ENCODE measurements at regions not wholly inside any gene's neighbourhood (a gene's known extent, or its start where the extent isn't known, plus 50 kb on each side); places are given as distances from the start of the nearest gene placed in this dataset.

DNA sequence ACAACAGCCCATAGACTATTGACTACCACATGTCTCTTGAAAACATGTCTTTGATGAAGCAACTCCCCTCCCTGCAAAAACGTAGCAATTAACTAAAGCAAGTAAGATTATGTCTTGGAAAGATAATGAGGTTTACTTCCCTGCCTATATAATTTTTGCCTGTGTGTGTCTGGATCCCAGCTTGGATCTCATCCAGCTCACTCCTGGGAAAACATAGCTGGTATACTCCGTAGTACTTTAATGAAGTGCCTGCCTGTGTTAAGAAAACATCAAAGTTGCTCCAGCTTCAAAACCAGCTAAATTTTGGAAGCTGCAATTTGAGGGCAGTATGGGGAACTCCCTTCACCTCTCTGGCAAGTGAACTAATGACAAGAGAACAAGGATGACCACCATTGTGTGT, 182.6 kb upstream of the C9orf72 start (continued):
- TF ChIP-seq, protein P1, sequence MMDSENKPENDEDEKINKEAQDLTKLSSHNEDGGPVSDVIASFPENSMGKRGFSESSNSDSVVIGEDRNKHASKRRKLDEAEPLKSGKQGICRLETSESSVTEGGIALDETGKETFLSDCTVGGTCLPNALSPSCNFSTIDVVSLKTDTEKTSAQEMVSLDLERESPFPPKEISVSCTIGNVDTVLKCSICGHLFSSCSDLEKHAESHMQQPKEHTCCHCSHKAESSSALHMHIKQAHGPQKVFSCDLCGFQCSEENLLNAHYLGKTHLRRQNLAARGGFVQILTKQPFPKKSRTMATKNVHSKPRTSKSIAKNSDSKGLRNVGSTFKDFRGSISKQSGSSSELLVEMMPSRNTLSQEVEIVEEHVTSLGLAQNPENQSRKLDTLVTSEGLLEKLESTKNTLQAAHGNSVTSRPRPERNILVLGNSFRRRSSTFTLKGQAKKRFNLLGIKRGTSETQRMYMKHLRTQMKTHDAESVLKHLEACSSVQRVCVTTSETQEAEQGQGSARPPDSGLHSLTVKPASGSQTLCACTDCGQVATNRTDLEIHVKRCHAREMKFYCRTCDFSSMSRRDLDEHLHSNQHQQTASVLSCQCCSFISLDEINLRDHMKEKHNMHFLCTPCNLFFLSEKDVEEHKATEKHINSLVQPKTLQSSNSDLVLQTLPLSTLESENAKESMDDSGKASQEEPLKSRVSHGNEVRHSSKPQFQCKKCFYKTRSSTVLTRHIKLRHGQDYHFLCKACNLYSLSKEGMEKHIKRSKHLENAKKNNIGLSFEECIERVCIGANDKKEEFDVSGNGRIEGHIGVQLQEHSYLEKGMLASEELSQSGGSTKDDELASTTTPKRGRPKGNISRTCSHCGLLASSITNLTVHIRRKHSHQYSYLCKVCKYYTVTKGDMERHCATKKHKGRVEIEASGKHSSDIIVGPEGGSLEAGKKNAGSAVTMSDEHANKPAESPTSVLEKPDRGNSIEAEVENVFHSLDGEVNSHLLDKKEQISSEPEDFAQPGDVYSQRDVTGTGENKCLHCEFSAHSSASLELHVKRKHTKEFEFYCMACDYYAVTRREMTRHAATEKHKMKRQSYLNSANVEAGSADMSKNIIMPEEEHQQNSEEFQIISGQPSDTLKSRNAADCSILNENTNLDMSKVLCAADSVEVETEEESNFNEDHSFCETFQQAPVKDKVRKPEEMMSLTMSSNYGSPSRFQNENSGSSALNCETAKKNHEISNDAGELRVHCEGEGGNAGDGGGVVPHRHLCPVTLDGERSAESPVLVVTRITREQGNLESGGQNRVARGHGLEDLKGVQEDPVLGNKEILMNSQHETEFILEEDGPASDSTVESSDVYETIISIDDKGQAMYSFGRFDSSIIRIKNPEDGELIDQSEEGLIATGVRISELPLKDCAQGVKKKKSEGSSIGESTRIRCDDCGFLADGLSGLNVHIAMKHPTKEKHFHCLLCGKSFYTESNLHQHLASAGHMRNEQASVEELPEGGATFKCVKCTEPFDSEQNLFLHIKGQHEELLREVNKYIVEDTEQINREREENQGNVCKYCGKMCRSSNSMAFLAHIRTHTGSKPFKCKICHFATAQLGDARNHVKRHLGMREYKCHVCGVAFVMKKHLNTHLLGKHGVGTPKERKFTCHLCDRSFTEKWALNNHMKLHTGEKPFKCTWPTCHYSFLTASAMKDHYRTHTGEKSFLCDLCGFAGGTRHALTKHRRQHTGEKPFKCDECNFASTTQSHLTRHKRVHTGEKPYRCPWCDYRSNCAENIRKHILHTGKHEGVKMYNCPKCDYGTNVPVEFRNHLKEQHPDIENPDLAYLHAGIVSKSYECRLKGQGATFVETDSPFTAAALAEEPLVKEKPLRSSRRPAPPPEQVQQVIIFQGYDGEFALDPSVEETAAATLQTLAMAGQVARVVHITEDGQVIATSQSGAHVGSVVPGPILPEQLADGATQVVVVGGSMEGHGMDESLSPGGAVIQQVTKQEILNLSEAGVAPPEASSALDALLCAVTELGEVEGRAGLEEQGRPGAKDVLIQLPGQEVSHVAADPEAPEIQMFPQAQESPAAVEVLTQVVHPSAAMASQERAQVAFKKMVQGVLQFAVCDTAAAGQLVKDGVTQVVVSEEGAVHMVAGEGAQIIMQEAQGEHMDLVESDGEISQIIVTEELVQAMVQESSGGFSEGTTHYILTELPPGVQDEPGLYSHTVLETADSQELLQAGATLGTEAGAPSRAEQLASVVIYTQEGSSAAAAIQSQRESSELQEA (IDR thresholded peaks at IDR 0.05; ENCODE audit: low read depth) = no peak

DNA sequence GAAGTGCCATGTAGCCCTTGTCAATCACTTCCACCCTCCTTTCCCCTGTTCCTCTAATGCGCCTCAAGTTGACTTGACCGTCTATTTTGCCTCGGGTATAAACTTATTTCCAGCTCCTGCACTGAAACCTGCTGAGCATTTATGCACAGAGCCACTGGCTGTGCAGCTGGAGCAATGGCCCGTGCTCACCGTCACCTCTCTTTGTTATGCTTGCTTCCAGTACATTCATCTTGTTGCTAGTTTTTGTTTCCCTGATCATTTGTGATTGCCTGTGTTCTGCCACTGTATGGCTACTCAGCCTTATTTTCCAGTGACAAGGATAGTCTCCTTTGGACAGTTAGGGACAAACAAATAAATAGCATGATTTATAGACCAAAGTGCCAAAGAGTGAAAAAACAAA, 183.1 kb upstream of the C9orf72 start:
- no peak overlapping the region for H3K4me2 ChIP-seq (ENCODE audit: insufficient read depth, low read length)
- FAIRE-seq (no peak), DNase-seq (ENCODE audit: extremely low read depth in 1 of 4, low spot score in 3 of 4) (no peak), ATAC-seq (no peak)
- no peak overlapping the region for H2AFZ ChIP-seq (ENCODE audit: low read depth, low read length)
- no peak overlapping the region for H3K4me3 ChIP-seq
- H3K36me3 ChIP-seq (ENCODE audit: control insufficient read depth, insufficient read depth, low read length) = no peaks in the 10 kb centered on the region
- intact Hi-C loops (cut with micrococcal nuclease) (no loop called here), in situ Hi-C loops (cut with MboI) (no loop called here)
- H3K9me3 ChIP-seq (replicated peaks; ENCODE audit: control insufficient read depth, insufficient read depth, low read depth, low read length) = no peaks in the 10 kb centered on the region
- no peaks in the 10 kb centered on the region for H3K27me3 ChIP-seq (ENCODE audit: control insufficient read depth in 2 of 2, insufficient read depth in 2 of 2, low read length in 2 of 2)
- 8% methylated on average over 2 of the region's 5 CpGs for WGBS (ENCODE audit: insufficient coverage, low coverage, missing lambda C conversion rate)
- no peak overlapping the region for H3K9ac ChIP-seq (ENCODE audit: insufficient read depth in 1 of 2, low read depth in 2 of 2, low read length in 2 of 2)
- ChIA-PET POLR2A (no interaction called here), CTCF (ENCODE audit: low intra/inter-chr PET ratio) (no interaction called here)
- BruUV-seq (replicated peaks) = no TSS peak
- H3K9me1 ChIP-seq (ENCODE audit: control insufficient read depth, insufficient read depth, low read length) = no peaks in the 10 kb centered on the region
- no peak overlapping the region for H3K27ac ChIP-seq (ENCODE audit: extremely low read depth, low read depth, low read length)
- no peaks in the 10 kb centered on the region for H3K79me2 ChIP-seq (ENCODE audit: control insufficient read depth, insufficient read depth, low read length)
- H3K4me1 ChIP-seq (replicated peaks in 1 of 2; ENCODE audit: control insufficient read depth in 2 of 2, insufficient read depth in 2 of 2, low read length in 2 of 2) = no peaks in the 10 kb centered on the region
- no peaks in the 10 kb centered on the region for H4K20me1 ChIP-seq (replicated peaks; ENCODE audit: control insufficient read depth, insufficient read depth, low read length)
- no peak for TF ChIP-seq FOXA3 (CRISPR knock-in tag; conservative IDR thresholded peaks at IDR 0.05 in 1 of 2, IDR thresholded peaks at IDR 0.05 in 1 of 2)
- TF ChIP-seq U2AF2 (optimal IDR thresholded peaks at IDR 0.05; ENCODE audit: low read depth, low read length) = no peak
- TF ChIP-seq, protein P2, sequence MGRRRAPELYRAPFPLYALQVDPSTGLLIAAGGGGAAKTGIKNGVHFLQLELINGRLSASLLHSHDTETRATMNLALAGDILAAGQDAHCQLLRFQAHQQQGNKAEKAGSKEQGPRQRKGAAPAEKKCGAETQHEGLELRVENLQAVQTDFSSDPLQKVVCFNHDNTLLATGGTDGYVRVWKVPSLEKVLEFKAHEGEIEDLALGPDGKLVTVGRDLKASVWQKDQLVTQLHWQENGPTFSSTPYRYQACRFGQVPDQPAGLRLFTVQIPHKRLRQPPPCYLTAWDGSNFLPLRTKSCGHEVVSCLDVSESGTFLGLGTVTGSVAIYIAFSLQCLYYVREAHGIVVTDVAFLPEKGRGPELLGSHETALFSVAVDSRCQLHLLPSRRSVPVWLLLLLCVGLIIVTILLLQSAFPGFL (CRISPR knock-in tag; IDR thresholded peaks at IDR 0.05) = no peak
- TF ChIP-seq, protein P3, sequence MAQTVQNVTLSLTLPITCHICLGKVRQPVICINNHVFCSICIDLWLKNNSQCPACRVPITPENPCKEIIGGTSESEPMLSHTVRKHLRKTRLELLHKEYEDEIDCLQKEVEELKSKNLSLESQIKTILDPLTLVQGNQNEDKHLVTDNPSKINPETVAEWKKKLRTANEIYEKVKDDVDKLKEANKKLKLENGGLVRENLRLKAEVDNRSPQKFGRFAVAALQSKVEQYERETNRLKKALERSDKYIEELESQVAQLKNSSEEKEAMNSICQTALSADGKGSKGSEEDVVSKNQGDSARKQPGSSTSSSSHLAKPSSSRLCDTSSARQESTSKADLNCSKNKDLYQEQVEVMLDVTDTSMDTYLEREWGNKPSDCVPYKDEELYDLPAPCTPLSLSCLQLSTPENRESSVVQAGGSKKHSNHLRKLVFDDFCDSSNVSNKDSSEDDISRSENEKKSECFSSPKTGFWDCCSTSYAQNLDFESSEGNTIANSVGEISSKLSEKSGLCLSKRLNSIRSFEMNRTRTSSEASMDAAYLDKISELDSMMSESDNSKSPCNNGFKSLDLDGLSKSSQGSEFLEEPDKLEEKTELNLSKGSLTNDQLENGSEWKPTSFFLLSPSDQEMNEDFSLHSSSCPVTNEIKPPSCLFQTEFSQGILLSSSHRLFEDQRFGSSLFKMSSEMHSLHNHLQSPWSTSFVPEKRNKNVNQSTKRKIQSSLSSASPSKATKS (CRISPR knock-in tag; IDR thresholded peaks at IDR 0.05) = no peak
- TF ChIP-seq ZNF274 (IDR thresholded peaks at IDR 0.05; ENCODE audit: borderline replicate concordance, low read depth, low read length) = no peak
- no peak for TF ChIP-seq FUS (optimal IDR thresholded peaks at IDR 0.05; ENCODE audit: low read depth, low read length)
- no peak for TF ChIP-seq DDX20 (tag; IDR thresholded peaks at IDR 0.05; ENCODE audit: low read depth)

Data from K562 (cell line).